ENCODE measurements at regions not wholly inside any gene's neighbourhood (a gene's known extent, or its start where the extent isn't known, plus 50 kb on each side); places are given as distances from the start of the nearest gene placed in this dataset.

GRCh38 chr18:41756141-41756540 is 198.9 kb upstream of the PIK3C3 start:
- intact Hi-C loops (cut with micrococcal nuclease; ENCODE audit: unreplicated experiment): no loop called here
- no peak overlapping the region for H2AFZ ChIP-seq (ENCODE audit: control insufficient read depth, low read depth, low read length)
- in situ Hi-C loops (cut with MboI): no loop called here
- H3K9ac ChIP-seq (ENCODE audit: control insufficient read depth, insufficient read depth, low read length): no peak overlapping the region
- no peaks in the 10 kb centered on the region for H3K36me3 ChIP-seq (ENCODE audit: control insufficient read depth in 2 of 2, insufficient read depth in 2 of 2, low read length in 1 of 2)
- no peak overlapping the region for H3K4me3 ChIP-seq
- CTCF ChIA-PET: no interaction called here
- FAIRE-seq (no peak), DNase-seq (ENCODE audit: low read depth, low spot score) (no peak), ATAC-seq (no peak)
- SMC1A ChIA-PET (ENCODE audit: uncharacterized antibody, unreplicated experiment): no interaction called here
- TF ChIP-seq DPF2 (IDR thresholded peaks at IDR 0.05) (no peak), POLR2A (IDR thresholded peaks at IDR 0.05; ENCODE audit: low read depth, low read length) (no peak), JUND (IDR thresholded peaks at IDR 0.05; ENCODE audit: low read depth, low read length) (no peak), RFX5 (IDR thresholded peaks at IDR 0.05; ENCODE audit: low read depth, low read length) (no peak), PAX8 (IDR thresholded peaks at IDR 0.05) (no peak), ATF3 (IDR thresholded peaks at IDR 0.05; ENCODE audit: borderline replicate concordance, extremely low read depth, low read depth, low read length) (no peak), MYB (IDR thresholded peaks at IDR 0.05; ENCODE audit: borderline replicate concordance, low read depth, low read length) (no peak), IRF4 (IDR thresholded peaks at IDR 0.05; ENCODE audit: low read depth, low read length) (no peak), ZNF592 (IDR thresholded peaks at IDR 0.05) (no peak), PML (IDR thresholded peaks at IDR 0.05; ENCODE audit: low read length) (no peak), RELA (IDR thresholded peaks at IDR 0.05; ENCODE audit: borderline replicate concordance, partially characterized antibody) (no peak), STAT1 (conservative IDR thresholded peaks at IDR 0.05) (no peak), SMAD5 (IDR thresholded peaks at IDR 0.05; ENCODE audit: low read depth) (no peak)
- WGBS (ENCODE audit: insufficient coverage, insufficient replicate concordance, low lambda C conversion rate, missing lambda C conversion rate): 22% methylated on average over 5 of the region's 5 CpGs
- no peaks in the 10 kb centered on the region for H3K9me3 ChIP-seq (replicated peaks; ENCODE audit: control insufficient read depth, insufficient read depth, low read length)
- no peaks in the 10 kb centered on the region for H4K20me1 ChIP-seq (ENCODE audit: control insufficient read depth, insufficient read depth)
- no peak overlapping the region for H3K4me2 ChIP-seq (ENCODE audit: control insufficient read depth, insufficient read depth)
- BruUV-seq (replicated peaks): no TSS peak
- H3K4me1 ChIP-seq (ENCODE audit: control insufficient read depth, insufficient read depth, low read length): no peaks in the 10 kb centered on the region
- POLR2A ChIA-PET: no interaction called here
- RAD21 ChIA-PET (ENCODE audit: unreplicated experiment): no interaction called here
- no peak overlapping the region for H3K27ac ChIP-seq (ENCODE audit: control insufficient read depth, insufficient read depth)
- no peaks in the 10 kb centered on the region for H3K79me2 ChIP-seq (ENCODE audit: control insufficient read depth, insufficient read depth, low read length)
- no peaks in the 10 kb centered on the region; a peak in 1 of 4 replicates for H3K27me3 ChIP-seq (replicated peaks in 1 of 2; ENCODE audit: control insufficient read depth in 2 of 2, insufficient read depth in 2 of 2, low read length in 1 of 2)

Measured in GM12878 (cell line).